Endothelial cell of umbilical vein (primary cell): ENCODE measurements at regions not wholly inside any gene's neighbourhood (a gene's known extent, or its start where the extent isn't known, plus 50 kb on each side); places are given as distances from the start of the nearest gene placed in this dataset.
A peak's percentile ranks its signal among the peaks of the same experiment; 100 is the strongest.

ENCODE experiments used
- BruUV-seq: library from RNA; stranded (reverse); fragments of 400-500 nt; replicated peaks from 2 replicates; lab custom pipeline; 2021; lab: Mats Ljungman, UMichigan
- CTCF ChIA-PET: fragments of 300-600, 350-600 bp; sonication (Branson Sonifier 250); formaldehyde crosslinking; loops from one replicate; lab custom pipeline; 2021; ENCODE audit warnings: antibody characterized with exemption, inconsistent platforms; lab: Charles Lee
- POLR2A ChIA-PET: fragments of 300-600, 350-600 bp; sonication (Branson Sonifier 250); formaldehyde crosslinking; loops from one replicate; lab custom pipeline; 2021; ENCODE audit warnings: antibody characterized with exemption, inconsistent platforms; lab: Charles Lee
- DNase-seq: peaks from one replicate; pipeline ENCODE4 v3.0.0-alpha.2; 2011; ENCODE audit warnings: low read depth, low spot score
- FAIRE-seq: peaks from 2 replicates; lab custom pipeline; 2011; peaks lifted over from hg19 to GRCh38; lab: Jason Lieb, UNC
- H2AFZ ChIP-seq: 2 replicates; pipeline ENCODE4 v1.6.0; 2012; ENCODE audit warnings: low read depth, low read length, control low read depth, inconsistent platforms
- H3K27ac ChIP-seq: 2 replicates; pipeline ENCODE4 v1.5.1; 2011; ENCODE audit warnings: low read depth, mild to moderate bottlenecking, control low read depth, low read length, moderate library complexity; ENCODE audit not compliant: insufficient read depth
- H3K27me3 ChIP-seq, 2 experiments: 2 replicates each; pipeline versions ENCODE4 v1.6.0 to v1.6.1; 2011; ENCODE audit warnings: low read length in 2 of 2, mixed read lengths in 1 of 2; ENCODE audit not compliant: control insufficient read depth in 2 of 2, insufficient read depth in 2 of 2
- H3K36me3 ChIP-seq, 2 experiments: 2 replicates in 1 of 2; 3 replicates in 1 of 2; pipeline ENCODE4 v1.5.1; 2011; ENCODE audit warnings: low read length in 2 of 2, mild to moderate bottlenecking in 1 of 2, moderate library complexity in 1 of 2; ENCODE audit not compliant: control insufficient read depth in 2 of 2, insufficient read depth in 2 of 2; ENCODE audit errors: extremely low read depth in 1 of 2
- H3K4me1 ChIP-seq: 3 replicates; pipeline ENCODE4 v1.5.1; 2011; ENCODE audit warnings: mild to moderate bottlenecking, low read length; ENCODE audit not compliant: control insufficient read depth, insufficient read depth; ENCODE audit errors: extremely low read depth
- H3K4me2 ChIP-seq: 2 replicates; pipeline ENCODE4 v1.6.1; 2011; ENCODE audit warnings: low read length, control low read depth, mixed read lengths; ENCODE audit not compliant: insufficient read depth
- H3K4me3 ChIP-seq, 3 experiments: fragments of 200-600 bp in 1 of 3; sonication (generic), shearing (Covaris generic) in 1 of 3; replicated peaks in 1 of 3; 2 replicates each; pipeline ENCODE4 v1.5.1; 2011 to 2016; ENCODE audit warnings: control low read depth in 3 of 3, low read length in 3 of 3, mild to moderate bottlenecking in 2 of 3, inconsistent platforms in 1 of 3, low read depth in 1 of 3, moderate library complexity in 1 of 3; ENCODE audit not compliant: insufficient read depth in 1 of 3
- H3K79me2 ChIP-seq: 2 replicates; pipeline ENCODE4 v1.6.0; 2012; ENCODE audit warnings: low read length, inconsistent platforms; ENCODE audit not compliant: control insufficient read depth, insufficient read depth
- H3K9ac ChIP-seq: replicated peaks from 2 replicates; pipeline ENCODE3; 2011; ENCODE audit warnings: low read length, control low read depth; ENCODE audit not compliant: insufficient read depth; ENCODE audit errors: extremely low read depth
- H3K9me1 ChIP-seq: replicated peaks from 3 replicates; pipeline ENCODE4 v1.6.0; 2011; ENCODE audit warnings: mild to moderate bottlenecking, low read length; ENCODE audit not compliant: control insufficient read depth, insufficient read depth; ENCODE audit errors: extremely low read depth
- H3K9me3 ChIP-seq: replicated peaks from 2 replicates; pipeline ENCODE4 v1.5.1; 2012; ENCODE audit warnings: low read length, inconsistent platforms; ENCODE audit not compliant: control insufficient read depth, insufficient read depth
- H4K20me1 ChIP-seq: replicated peaks from 2 replicates; pipeline ENCODE3; 2011; ENCODE audit warnings: mild to moderate bottlenecking, low read length; ENCODE audit not compliant: control insufficient read depth, insufficient read depth; ENCODE audit errors: extremely low read depth
- EZH2 ChIP-seq: IDR thresholded peaks from 2 replicates; pipeline ENCODE4 v1.6.1; 2012; ENCODE audit warnings: borderline replicate concordance, low read depth, mild to moderate bottlenecking, moderate library complexity, low read length, inconsistent platforms; ENCODE audit not compliant: severe bottlenecking
- FOS ChIP-seq: IDR thresholded peaks from 2 replicates; pipeline ENCODE4 v1.6.1; 2011; ENCODE audit warnings: mild to moderate bottlenecking, low read length, moderate library complexity, borderline replicate concordance; ENCODE audit not compliant: insufficient read depth
- GATA2 ChIP-seq: IDR thresholded peaks from 2 replicates; pipeline ENCODE4 v1.7.0; 2011; ENCODE audit warnings: low read depth, mild to moderate bottlenecking, moderate library complexity, mixed read lengths, low read length; ENCODE audit not compliant: insufficient read length, insufficient read depth
- JUN ChIP-seq: IDR thresholded peaks from 2 replicates; pipeline ENCODE4 v1.6.1; 2011; ENCODE audit warnings: borderline replicate concordance, low read depth; ENCODE audit not compliant: insufficient read length, insufficient read depth
- MYC ChIP-seq: IDR thresholded peaks from one replicate; pipeline ENCODE4 v1.6.1; 2011; ENCODE audit warnings: mild to moderate bottlenecking, low read depth, low read length
- POLR2A ChIP-seq: IDR thresholded peaks from 2 replicates; pipeline ENCODE4 v1.6.1; 2012; ENCODE audit warnings: low read depth, mild to moderate bottlenecking, control low read depth, low read length
- POLR2AphosphoS5 ChIP-seq: IDR thresholded peaks from 2 replicates; pipeline ENCODE4 v1.6.1; 2012; ENCODE audit warnings: low read depth, mild to moderate bottlenecking, control low read depth, low read length, moderate library complexity; ENCODE audit not compliant: insufficient read depth
- dilution Hi-C: fragments of 300-500 bp; cut with MboI; formaldehyde crosslinking; loops from one replicate; pipeline ENCODE4 v1.15.0; 2019; ENCODE audit warnings: low sequenced_read_pairs; ENCODE audit not compliant: extremely low pct_ligation_motif_present
- intact Hi-C: fragments of 100-400 bp; cut with micrococcal nuclease; formaldehyde crosslinking; loops from one replicate; pipeline ENCODE4 v1.10.0; 2022
- TF ChIP-seq, protein P1 (sequence below), 2 donors: IDR thresholded peaks; 1 replicate in 1 of 2; 2 replicates in 1 of 2; pipeline ENCODE4 v1.5.1; 2011; ENCODE audit warnings: low read length in 2 of 2, mild to moderate bottlenecking in 2 of 2, moderate library complexity in 2 of 2, control low read depth in 1 of 2, inconsistent platforms in 1 of 2, low read depth in 1 of 2; ENCODE audit not compliant: insufficient read depth in 1 of 2; ENCODE audit errors: extremely low read depth in 1 of 2
- TF ChIP-seq, protein P2 (sequence below): IDR thresholded peaks from 2 replicates; pipeline ENCODE4 v1.6.1; 2011; ENCODE audit not compliant: insufficient read depth, insufficient read length

DNA sequence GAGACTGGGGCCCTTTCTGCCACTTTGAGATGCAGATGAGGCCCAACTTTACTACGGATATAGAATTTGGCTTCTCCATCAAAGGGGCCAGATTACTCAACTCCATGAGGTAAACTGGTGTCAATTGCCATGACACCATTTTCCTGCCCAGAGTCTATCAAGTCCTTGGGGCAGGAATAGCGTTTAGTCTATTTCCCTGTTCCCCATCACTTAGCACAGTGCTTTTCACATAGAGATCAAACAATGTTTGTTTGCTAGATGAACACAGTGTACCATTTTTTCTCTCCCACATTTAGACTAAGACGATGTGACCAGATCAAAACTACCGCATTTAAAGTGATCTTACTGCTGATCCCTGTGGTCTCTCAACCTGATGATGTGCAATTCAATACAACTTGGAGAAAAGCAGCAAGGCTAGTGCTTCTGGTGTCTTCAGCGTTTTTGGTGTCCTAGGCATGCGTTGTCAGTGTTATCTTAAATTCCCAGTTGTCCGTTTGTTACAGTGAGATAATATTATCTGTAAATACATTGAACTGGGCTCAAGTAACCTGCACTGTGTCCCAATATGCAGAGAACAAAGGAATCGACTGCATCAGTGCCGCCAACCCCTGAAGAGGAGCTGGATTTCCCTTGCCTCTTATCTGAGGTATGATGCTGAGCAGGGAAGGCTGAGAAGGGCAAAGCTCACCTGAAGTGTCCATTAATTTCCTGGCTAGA is 446.2 kb downstream of the PLK2 start:
- BruUV-seq, result no TSS peak
- no peak for FAIRE-seq

More for the DNA sequence above, 446.2 kb downstream of the PLK2 start:
- Histone ChIP-seq H3K79me2 (no peaks in the 10 kb centered on the region), H3K4me1 (peaks cover under 1% of the 10 kb centered on the region), H3K9me3 (no peaks in the 10 kb centered on the region), H3K4me2 (no peak overlapping the region), H3K9ac (no peak overlapping the region), H3K27ac (no peak overlapping the region), H3K9me1 (no peaks in the 10 kb centered on the region), H3K36me3 (no peaks in the 10 kb centered on the region), H3K4me3 (no peak overlapping the region), H4K20me1 (no peaks in the 10 kb centered on the region), H3K27me3 (no peaks in the 10 kb centered on the region), H2AFZ (no peak overlapping the region)
- DNase-seq, result peak; percentile 0
- POLR2A ChIA-PET, result interaction anchor here (0.7 kb wide), 1 partner anchor 380 kb away, joined by 3 read pairs; no protein-coding TSS in a partner anchor
- dilution Hi-C loops (no loop called here), intact Hi-C loops (no loop called here)
- CTCF ChIA-PET, result interaction anchor here (0.9 kb wide), 1 partner anchor 17 kb away, joined by 3 read pairs; no protein-coding TSS in a partner anchor
- TF ChIP-seq, protein P1, sequence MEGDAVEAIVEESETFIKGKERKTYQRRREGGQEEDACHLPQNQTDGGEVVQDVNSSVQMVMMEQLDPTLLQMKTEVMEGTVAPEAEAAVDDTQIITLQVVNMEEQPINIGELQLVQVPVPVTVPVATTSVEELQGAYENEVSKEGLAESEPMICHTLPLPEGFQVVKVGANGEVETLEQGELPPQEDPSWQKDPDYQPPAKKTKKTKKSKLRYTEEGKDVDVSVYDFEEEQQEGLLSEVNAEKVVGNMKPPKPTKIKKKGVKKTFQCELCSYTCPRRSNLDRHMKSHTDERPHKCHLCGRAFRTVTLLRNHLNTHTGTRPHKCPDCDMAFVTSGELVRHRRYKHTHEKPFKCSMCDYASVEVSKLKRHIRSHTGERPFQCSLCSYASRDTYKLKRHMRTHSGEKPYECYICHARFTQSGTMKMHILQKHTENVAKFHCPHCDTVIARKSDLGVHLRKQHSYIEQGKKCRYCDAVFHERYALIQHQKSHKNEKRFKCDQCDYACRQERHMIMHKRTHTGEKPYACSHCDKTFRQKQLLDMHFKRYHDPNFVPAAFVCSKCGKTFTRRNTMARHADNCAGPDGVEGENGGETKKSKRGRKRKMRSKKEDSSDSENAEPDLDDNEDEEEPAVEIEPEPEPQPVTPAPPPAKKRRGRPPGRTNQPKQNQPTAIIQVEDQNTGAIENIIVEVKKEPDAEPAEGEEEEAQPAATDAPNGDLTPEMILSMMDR (IDR thresholded peaks at IDR 0.05; ENCODE audit: extremely low read depth in 1 of 2, insufficient read depth in 1 of 2, low read depth in 1 of 2, low read length in 2 of 2), result no peak
- TF ChIP-seq JUN, result no peak
- no peak for TF ChIP-seq POLR2A
- TF ChIP-seq GATA2, result no peak
- TF ChIP-seq POLR2AphosphoS5, result no peak
- TF ChIP-seq, protein P2, sequence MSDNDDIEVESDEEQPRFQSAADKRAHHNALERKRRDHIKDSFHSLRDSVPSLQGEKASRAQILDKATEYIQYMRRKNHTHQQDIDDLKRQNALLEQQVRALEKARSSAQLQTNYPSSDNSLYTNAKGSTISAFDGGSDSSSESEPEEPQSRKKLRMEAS, result no peak
- TF ChIP-seq MYC, result no peak
- no peak for TF ChIP-seq EZH2
- TF ChIP-seq FOS, result no peak
